Activated CD4-positive, alpha-beta T cell treated with anti-CD3 and anti-CD28 coated beads, Interleukin-2, amount 50 U/mL, for 24 hours (primary cell): ENCODE measurements at regions not wholly inside any gene's neighbourhood (a gene's known extent, or its start where the extent isn't known, plus 50 kb on each side); places are given as distances from the start of the nearest gene placed in this dataset.
"Not testable (repeated sequence)": the region's sequence is repeated elsewhere in the genome, so short reads cannot be mapped to it uniquely, and the experiment has no call there.

Source experiments
- DNase-seq, 2 donors: peaks; one replicate each; pipeline ENCODE4 v3.0.0-alpha.2; 2020; ENCODE audit warnings: low read depth in 1 of 2, low spot score in 1 of 2

GRCh38 chr21:17738176-17738953 is 80.8 kb downstream of the C21orf91 start:
- DNase-seq = no peak

GRCh38 chr21:17736072-17736471 is 83.1 kb downstream of the C21orf91 start:
- no peak for DNase-seq

- DNase-seq = no peak
Measured at GRCh38 chr21:17733209-17733608, 85.9 kb downstream of the C21orf91 start.

GRCh38 chr21:17732306-17732705 is 86.8 kb downstream of the C21orf91 start:
- DNase-seq = no peak

GRCh38 chr21:17731554-17731953 is 87.6 kb downstream of the C21orf91 start:
- DNase-seq = no peak

- DNase-seq = no peak
Measured at GRCh38 chr21:17730782-17731181, 88.4 kb downstream of the C21orf91 start.

- no peak for DNase-seq
Measured at GRCh38 chr21:17729455-17729854, 89.7 kb downstream of the C21orf91 start.

GRCh38 chr21:17727361-17727760 is 91.8 kb downstream of the C21orf91 start:
- DNase-seq = no peak

- no peak for DNase-seq
Measured at GRCh38 chr21:17726047-17726829, 92.9 kb downstream of the C21orf91 start.

GRCh38 chr21:17725339-17725738 is 93.8 kb downstream of the C21orf91 start:
- DNase-seq = no peak

GRCh38 chr21:17712887-17713286 is 100.2 kb upstream of the BTG3 start:
- no peak for DNase-seq

GRCh38 chr21:17711896-17712295 is 99.2 kb upstream of the BTG3 start:
- no peak for DNase-seq

GRCh38 chr21:17709266-17709611 is 96.5 kb upstream of the BTG3 start:
- DNase-seq = no peak

GRCh38 chr21:17708522-17709265 is 96.0 kb upstream of the BTG3 start:
- DNase-seq = no peak

- no peak for DNase-seq
Measured at GRCh38 chr21:17699524-17700189, 87.0 kb upstream of the BTG3 start.

- DNase-seq = no peak
Measured at GRCh38 chr21:17697473-17697872, 84.8 kb upstream of the BTG3 start.

- not testable (repeated sequence) for DNase-seq
Measured at GRCh38 chr21:17694416-17694815, 81.7 kb upstream of the BTG3 start.

GRCh38 chr21:17693801-17694200 is 81.1 kb upstream of the BTG3 start:
- DNase-seq = no peak

- no peak for DNase-seq
Measured at GRCh38 chr21:17690078-17690494, 77.4 kb upstream of the BTG3 start.

- DNase-seq = peak; percentile 27 to 36
Measured at GRCh38 chr21:17688912-17689874, 76.5 kb upstream of the BTG3 start.
